ENCODE measurements at regions not wholly inside any gene's neighbourhood (a gene's known extent, or its start where the extent isn't known, plus 50 kb on each side); places are given as distances from the start of the nearest gene placed in this dataset.

- Histone ChIP-seq H4K20me1 (ENCODE audit: control insufficient read depth, extremely low read depth, insufficient read depth, low read length) (no peaks in the 10 kb centered on the region), H3K27me3 (ENCODE audit: control insufficient read depth, extremely low read depth, insufficient read depth, low read length) (peaks cover 10% of the 10 kb centered on the region), H3K9me1 (ENCODE audit: control insufficient read depth, extremely low read depth, insufficient read depth, low read length) (no peaks in the 10 kb centered on the region), H2AFZ (ENCODE audit: control insufficient read depth, low read length) (no peak overlapping the region), H3K4me1 (ENCODE audit: control insufficient read depth, extremely low read depth, insufficient read depth, low read length) (no peaks in the 10 kb centered on the region), H3K27ac (ENCODE audit: control insufficient read depth, insufficient read depth, low read length) (no peak overlapping the region), H3K9ac (ENCODE audit: control insufficient read depth, extremely low read depth, insufficient read depth, low read length) (no peak overlapping the region), H3K9me3 (ENCODE audit: control insufficient read depth, low read depth, low read length) (no peaks in the 10 kb centered on the region), H3K36me3 (ENCODE audit: control insufficient read depth in 2 of 2, extremely low read depth in 1 of 2, insufficient read depth in 2 of 2, low read length in 2 of 2) (no peaks in the 10 kb centered on the region), H3K4me2 (ENCODE audit: control insufficient read depth, extremely low read depth, insufficient read depth, low read depth, low read length) (no peak overlapping the region), H3K79me2 (ENCODE audit: control insufficient read depth, insufficient read depth, low read length) (no peaks in the 10 kb centered on the region), H3K4me3 (ENCODE audit: control insufficient read depth in 2 of 3, extremely low read depth in 1 of 3, insufficient read depth in 2 of 3, low read depth in 1 of 3, low read length in 3 of 3) (no peak overlapping the region)
- dilution Hi-C loops (cut with MboI; ENCODE audit: extremely low pct_ligation_motif_present, low sequenced_read_pairs), result no loop called here
- FAIRE-seq, result no peak
- no peak for DNase-seq (ENCODE audit: low read depth, low spot score)
- TF ChIP-seq CTCF (optimal IDR thresholded peaks at IDR 0.05 in 1 of 3, IDR thresholded peaks at IDR 0.05 in 1 of 3, conservative IDR thresholded peaks at IDR 0.05 in 1 of 3; ENCODE audit: extremely low read depth in 1 of 3, insufficient read depth in 2 of 3, low read length in 3 of 3) (no peak), EZH2 (IDR thresholded peaks at IDR 0.05; ENCODE audit: low read length) (no peak)
Measured at GRCh38 chr14:53779301-53779700, 177.3 kb downstream of the BMP4 start.

GRCh38 chr14:53778263-53778662, 178.4 kb downstream of the BMP4 start:
- Histone ChIP-seq H3K36me3 (ENCODE audit: control insufficient read depth in 2 of 2, extremely low read depth in 1 of 2, insufficient read depth in 2 of 2, low read length in 2 of 2) (no peaks in the 10 kb centered on the region), H3K4me2 (ENCODE audit: control insufficient read depth, extremely low read depth, insufficient read depth, low read depth, low read length) (no peak overlapping the region), H3K9me3 (ENCODE audit: control insufficient read depth, low read depth, low read length) (no peaks in the 10 kb centered on the region), H3K4me1 (ENCODE audit: control insufficient read depth, extremely low read depth, insufficient read depth, low read length) (no peaks in the 10 kb centered on the region), H3K9me1 (ENCODE audit: control insufficient read depth, extremely low read depth, insufficient read depth, low read length) (no peaks in the 10 kb centered on the region), H3K27me3 (ENCODE audit: control insufficient read depth, extremely low read depth, insufficient read depth, low read length) (peaks cover 10% of the 10 kb centered on the region), H3K9ac (ENCODE audit: control insufficient read depth, extremely low read depth, insufficient read depth, low read length) (no peak overlapping the region), H3K79me2 (ENCODE audit: control insufficient read depth, insufficient read depth, low read length) (no peaks in the 10 kb centered on the region), H3K4me3 (ENCODE audit: control insufficient read depth in 2 of 3, extremely low read depth in 1 of 3, insufficient read depth in 2 of 3, low read depth in 1 of 3, low read length in 3 of 3) (no peak overlapping the region), H4K20me1 (ENCODE audit: control insufficient read depth, extremely low read depth, insufficient read depth, low read length) (no peaks in the 10 kb centered on the region), H2AFZ (ENCODE audit: control insufficient read depth, low read length) (no peak overlapping the region), H3K27ac (ENCODE audit: control insufficient read depth, insufficient read depth, low read length) (no peak overlapping the region)
- DNase-seq (ENCODE audit: low read depth, low spot score) (no peak), FAIRE-seq (no peak)
- no peak for TF ChIP-seq EZH2 (IDR thresholded peaks at IDR 0.05; ENCODE audit: low read length)
- no peak for TF ChIP-seq CTCF (optimal IDR thresholded peaks at IDR 0.05 in 1 of 3, IDR thresholded peaks at IDR 0.05 in 1 of 3, conservative IDR thresholded peaks at IDR 0.05 in 1 of 3; ENCODE audit: extremely low read depth in 1 of 3, insufficient read depth in 2 of 3, low read length in 3 of 3)
- dilution Hi-C loops (cut with MboI; ENCODE audit: extremely low pct_ligation_motif_present, low sequenced_read_pairs), result no loop called here

Measured in keratinocyte (primary cell).